GM21515 (cell line): ENCODE measurements at regions not wholly inside any gene's neighbourhood (a gene's known extent, or its start where the extent isn't known, plus 50 kb on each side); places are given as distances from the start of the nearest gene placed in this dataset.

Experiments used
- ATAC-seq: cut with Tn5 transposase; IDR thresholded peaks from one replicate; pipeline ENCODE4 v1.9.1; 2021; ENCODE audit not compliant: unreplicated experiment

DNA sequence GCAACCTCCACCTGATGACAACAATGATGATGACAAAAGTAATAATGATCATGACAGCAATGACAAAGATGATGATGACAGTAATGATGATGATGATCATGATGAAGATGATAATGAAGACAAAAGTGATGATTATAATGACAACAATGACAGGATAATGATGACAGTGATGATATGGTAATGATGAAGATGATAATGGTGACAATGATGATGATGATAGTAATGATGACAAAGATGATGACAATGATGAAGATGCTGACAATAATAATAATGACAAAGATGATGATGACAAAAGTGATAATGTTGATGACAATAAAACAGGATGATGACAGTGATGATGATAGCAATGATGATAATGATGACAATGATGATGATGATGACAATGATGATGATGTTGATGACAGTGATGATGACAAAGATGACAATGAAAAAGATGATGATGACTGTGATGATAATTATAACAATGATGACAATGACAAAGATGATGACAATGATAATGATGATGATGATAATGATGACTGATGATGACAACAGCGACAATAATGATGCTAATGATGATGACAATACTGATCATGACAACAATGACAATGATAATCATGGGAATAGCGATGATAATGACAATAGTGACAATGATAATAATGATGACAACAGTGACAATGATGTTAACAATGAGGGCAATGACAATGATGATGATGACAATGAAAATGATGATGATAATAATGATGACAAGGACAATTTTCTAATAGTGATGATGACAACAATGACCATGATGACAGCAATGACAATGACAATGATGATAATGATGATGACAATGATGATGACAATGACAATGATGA is 1106.5 kb upstream of the AUTS2 start:
- ATAC-seq, result no peak

DNA sequence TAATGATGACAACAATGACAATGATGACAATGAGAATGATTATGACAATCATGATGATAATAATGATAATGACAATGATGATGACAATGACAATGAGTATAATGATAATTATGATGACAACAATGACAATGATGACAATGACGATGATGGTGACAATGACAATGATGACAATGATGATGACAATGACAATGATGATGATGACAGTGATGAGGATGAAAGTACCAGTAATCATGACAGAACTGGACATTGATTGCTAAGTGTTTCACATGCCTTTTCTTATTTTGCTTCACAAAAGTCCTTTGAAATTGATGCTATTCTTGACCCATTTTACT is 1106.0 kb upstream of the AUTS2 start:
- no peak for ATAC-seq

DNA sequence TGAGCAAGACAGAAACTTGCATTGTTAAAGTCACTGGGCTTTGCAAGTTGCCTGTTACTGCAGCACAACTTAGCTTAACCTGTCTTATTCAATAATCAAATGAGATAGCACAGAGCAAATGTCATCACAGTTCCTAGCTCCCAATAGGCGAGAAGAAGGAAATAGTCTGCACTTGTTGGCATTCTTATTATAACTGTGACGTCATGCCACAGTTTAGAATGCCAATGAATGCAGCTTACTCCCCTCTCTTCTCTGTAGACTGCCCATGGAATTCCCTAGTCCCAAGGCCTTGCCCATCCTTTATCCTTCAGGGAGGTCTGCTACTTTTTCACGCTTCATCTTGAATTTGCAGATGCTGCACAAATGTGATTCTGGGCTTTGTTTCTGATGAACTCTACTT is 1094.9 kb upstream of the AUTS2 start:
- ATAC-seq, result no peak

DNA sequence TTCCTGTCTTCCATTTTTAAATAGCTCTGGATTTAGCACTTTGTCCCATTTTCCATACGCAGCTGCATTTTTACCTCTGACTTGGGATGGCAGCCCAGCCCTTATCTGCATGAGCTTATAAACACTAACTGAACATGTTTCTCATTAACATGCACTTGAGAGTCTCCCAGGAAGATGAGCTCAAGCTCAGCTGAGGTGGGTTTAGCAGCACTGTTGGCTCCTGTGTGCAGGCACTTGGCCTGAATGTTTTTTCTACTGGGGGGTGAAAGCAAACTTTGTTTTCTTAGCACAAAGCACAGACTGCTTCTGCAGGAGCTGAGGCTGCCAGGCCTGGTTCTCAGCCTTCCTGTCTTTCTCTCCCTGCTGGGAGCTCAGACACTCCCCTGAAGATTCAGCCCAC is 1093.6 kb upstream of the AUTS2 start:
- ATAC-seq, result no peak

DNA sequence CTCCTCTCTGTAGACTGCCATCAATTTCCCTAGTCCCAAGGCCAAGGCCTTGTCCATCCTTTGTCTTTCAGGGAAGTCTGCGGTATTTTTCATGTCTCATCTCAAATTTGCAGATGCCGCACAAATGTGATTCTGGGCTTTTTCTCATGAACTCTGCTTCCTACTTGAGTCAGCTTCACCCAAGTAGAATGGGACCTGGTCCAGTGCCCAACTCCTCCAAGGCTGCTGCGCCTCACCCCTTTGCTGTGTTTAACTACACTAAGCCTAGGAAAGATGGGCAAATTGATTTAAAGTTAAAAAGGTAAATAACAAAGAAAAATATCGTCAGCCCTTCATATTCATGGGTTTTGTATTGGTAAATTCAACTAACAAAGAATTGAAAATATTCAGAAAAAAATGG is 1092.6 kb upstream of the AUTS2 start:
- no peak for ATAC-seq

DNA sequence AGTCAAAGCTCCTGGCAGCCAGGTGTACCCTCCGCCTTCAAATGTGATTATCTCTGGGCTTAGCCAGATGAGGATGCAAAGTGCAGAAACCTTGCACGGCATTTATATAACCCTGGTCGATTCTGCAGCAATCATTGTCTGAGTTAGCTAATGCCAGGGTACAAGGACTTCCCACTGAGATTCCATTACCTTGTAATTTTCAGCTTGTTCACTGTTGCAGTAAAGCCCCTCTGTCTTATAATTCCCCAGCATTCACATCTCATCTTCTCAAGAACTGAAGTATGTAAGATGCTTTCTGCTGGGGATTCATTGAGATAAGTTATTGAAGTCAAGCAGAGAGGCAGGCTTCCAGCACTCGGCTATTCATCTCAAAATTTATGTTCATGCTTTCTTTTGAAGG is 1090.6 kb upstream of the AUTS2 start:
- no peak for ATAC-seq

DNA sequence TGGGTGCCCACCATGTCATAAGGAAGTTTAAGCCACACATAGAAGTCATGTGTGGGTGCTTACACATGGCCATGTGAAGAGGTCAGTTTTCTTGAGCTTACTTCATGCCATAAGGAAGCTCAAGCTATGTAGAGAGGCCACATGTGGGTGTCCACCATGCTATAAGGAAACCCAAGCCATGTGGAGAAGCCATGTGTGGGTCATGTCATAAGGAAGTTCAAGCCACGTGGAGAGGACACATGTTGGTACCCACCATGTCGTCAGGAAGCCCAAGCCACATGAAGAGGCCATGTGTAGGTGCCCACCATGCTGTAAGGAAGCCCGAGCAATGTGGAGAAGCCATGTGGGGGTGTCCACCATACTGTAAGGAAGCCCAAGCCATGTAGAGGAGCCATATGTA is 1089.2 kb upstream of the AUTS2 start:
- ATAC-seq, result no peak

DNA sequence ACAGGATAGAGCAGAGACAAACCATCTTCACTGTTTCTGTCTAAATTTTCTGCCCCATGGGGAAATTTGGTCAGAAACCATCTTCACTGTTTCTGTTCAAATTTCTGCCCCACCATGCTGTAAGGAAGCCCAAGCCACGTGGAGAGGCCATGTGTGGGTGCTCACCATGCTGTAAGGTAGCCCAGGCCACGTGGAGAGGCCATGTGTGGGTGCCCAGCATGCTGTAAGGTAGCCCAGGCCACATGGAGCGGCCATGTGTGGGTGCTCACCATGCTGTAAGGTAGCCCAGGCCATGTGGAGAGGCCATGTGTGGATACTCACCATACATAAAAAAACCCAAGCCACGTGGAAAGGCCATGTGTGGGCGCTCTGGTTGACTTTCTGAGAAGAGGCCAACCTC is 1088.7 kb upstream of the AUTS2 start:
- no peak for ATAC-seq

DNA sequence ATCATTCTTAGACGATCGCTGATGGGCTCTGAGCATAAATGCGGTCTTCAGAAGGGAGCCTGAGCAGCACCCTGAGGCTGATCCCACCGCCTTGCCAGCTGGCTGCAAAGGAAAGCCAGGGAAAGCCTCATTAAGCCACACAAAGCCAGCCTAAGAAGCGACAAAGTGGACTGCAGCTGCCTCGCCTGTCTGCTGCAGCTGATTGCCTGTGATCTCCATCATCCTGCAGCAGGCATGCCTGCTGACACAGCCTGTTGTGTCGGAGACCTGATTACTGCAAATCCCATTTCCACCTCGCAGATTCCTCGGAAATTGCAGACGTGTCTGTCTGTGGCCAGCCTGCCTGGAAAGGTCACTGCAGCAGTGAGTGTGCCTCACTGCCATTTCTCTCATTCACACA is 1087.0 kb upstream of the AUTS2 start:
- ATAC-seq, result no peak

DNA sequence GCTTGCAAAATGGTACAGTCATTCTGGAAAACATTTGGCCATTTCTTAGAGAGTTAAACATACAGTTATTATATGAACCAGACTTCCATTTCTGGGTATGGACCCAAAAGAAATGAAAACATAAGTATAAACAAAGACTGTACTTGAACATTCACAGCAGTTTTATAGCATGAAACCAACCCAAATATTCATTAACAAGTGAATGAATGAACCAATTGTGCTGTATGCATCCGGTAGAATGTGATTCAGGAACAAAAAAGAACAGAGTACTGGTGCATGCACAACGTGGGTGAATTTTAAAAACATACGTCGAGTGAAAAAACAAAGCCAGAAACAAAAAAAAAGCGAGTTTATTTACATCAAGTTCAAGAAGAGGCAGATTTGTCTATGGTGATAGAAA is 1085.8 kb upstream of the AUTS2 start:
- ATAC-seq, result no peak

DNA sequence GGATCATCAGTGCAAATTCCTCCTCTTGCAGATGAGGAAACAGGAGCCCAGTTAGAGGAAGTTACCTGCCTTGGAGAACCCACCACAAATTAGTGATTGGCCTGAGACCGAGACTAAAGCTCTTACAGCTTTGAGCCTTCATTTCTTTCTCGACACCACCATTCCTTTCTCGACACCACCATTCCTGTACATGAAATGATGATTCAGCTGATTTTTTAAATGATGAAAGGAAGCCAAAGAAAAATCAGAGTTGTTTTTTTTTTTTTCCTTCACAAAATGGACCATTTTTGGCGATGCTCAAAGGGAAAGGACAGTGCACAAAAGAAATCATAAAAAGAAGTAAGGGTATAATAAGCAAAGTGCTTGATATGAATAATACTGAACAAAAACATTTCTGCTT is 1080.2 kb upstream of the AUTS2 start:
- no peak for ATAC-seq

DNA sequence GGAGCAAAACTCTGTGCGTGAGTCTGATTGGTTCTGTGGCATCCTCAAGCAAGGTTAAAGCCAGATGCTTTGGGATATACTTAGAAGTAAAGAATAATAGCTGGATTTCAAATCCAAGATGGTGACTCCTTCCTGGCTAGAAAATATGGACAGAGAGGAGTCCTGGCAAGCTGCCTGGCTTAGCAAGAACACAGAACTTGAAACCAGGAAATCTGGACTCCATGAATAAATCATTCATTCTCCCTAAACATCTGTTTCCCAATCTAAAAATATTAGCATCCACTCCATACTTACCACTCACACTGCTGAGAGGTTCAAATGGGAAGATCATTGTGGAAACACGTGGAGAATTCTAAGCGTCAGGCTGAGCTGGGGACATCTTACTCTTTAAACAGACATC is 1074.1 kb upstream of the AUTS2 start:
- ATAC-seq, result no peak

DNA sequence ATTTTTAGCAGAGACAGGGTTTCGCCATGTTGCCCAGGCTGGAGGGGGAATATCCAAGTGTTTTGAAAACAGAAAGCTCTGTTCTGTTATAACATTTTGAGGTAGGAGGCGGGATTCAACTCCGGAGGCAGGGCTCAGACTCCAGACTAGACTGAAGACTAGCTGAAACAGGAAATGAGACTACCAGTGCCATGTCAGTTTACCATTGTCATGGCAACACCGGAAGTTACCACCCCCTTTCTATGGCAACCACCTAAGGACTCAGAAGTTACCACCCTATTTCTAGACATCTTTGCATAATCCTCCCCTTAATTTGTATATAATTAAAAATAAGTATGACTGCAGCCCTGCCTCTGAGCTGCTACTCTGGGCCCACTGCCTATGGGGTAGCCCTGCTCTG is 1069.1 kb upstream of the AUTS2 start:
- ATAC-seq, result no peak

DNA sequence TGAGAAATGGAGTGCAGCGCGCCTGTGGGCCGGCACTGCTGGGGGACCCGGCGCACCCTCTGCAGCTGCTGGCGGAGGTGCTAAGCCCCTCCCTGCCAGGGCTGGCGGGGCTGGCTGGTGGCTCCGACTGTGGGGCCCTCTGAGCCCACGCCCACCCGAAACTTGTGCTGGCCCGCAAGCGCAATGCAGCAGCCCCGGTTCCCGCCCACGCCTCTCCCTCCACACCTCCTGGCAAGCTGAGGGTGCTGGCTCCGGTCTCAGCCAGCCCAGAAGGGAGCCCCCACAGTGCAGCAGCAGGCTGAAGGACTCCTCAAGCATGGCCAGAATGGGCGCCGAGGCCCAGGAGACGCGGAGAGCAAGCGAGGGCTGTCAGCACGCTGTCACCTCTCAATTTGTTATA is 1063.0 kb upstream of the AUTS2 start:
- ATAC-seq, result no peak

DNA sequence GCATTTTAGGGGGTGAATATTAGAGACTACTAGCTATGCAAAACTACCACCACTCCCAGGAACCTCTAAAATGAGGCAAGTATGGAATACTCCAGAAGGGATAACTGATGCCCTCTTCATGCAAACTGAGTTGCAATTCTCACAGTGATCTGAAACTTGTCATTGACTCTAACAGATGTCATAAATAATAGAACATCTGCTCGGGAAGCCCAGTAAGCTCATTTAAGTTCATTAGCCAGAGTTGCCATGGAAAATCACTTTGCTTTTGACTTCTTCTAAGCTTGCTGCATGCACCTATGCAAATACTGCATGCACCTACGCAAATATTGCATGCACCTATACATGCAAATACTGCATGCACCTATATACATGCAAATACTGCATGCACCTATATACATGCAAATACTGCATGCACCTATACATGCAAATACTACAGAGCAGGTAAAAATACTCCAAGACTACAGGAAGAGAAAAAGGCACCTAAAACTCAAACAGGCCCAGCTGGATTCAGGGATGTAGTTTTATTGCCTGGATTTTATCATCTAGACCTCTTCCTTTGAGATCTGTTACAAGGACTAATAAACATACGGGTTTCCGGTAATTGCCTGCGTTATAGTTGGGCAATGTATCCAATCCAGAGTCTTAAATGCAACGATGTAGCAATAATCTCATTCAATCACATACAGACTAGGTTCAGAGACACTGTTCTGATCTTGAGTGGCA is 1061.1 kb upstream of the AUTS2 start:
- no peak for ATAC-seq

DNA sequence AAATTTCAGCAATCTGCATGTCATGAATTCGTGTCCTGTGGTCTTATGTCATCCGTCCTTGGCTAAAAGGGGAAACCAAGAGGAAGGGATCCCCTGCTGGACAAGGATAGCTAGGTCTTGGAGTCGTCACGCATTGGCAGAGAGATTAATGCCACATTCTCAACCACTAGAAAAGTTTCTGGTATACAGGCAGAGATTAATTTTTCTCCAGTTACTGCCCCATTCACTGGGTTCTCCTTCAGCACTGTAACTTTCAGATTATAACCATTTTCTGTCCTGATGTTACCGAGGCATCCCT is 1060.6 kb upstream of the AUTS2 start:
- ATAC-seq, result no peak

DNA sequence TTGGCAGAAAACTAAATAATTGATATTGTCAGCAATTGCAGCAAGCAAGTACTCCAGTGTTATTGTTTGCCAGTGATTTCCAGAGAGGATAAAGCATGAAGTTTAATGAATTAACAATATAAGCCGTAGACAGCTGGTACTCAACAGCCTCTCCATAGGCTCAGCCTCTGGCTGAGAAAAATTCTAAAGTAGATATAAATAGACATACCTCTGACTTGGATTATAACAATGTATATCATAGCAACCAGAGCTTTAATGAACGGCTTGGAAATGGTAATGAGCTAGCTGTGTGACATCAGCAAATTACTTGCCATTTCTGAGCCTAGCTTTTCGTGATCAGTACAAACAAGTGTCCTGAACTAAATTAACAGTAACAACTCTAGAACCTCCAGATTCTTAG is 1055.4 kb upstream of the AUTS2 start:
- ATAC-seq, result no peak

DNA sequence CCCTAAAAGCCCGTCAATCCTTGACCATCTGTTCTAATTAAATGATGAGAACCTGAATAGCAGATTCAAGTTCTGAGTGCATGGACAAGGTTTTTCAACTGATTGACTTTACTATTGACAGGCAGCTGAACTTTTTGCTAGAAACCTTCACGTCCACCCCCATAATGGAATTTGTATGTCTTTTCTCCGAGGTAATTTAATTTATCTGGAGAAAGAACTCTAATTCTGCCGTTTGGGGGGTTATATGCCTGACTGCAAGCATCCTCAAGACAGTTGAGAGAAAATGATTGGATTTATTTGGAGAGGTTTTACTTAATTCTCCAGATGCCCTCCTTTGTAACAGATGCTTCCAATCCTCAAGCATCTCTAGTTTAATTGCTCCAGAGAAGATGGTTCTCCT is 1053.4 kb upstream of the AUTS2 start:
- no peak for ATAC-seq

DNA sequence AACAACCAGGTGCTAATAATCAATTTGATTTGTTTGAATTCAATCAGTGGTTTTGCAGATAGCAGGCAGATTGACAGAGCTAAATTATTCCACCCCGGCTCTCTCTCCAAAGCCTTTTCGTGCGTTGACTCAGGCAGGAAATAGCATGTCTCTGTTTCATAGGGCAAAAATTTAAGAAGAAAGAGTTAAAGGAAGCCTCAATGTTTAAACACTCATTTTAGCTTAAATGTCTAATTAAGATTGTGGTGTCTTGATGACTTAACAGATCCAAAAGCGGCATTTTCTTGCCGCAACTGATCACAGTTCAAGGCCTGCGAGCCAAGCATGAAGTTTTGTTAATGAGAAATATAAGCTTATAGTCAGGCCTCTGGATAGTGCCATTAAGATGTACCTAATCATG is 1051.1 kb upstream of the AUTS2 start:
- no peak for ATAC-seq

DNA sequence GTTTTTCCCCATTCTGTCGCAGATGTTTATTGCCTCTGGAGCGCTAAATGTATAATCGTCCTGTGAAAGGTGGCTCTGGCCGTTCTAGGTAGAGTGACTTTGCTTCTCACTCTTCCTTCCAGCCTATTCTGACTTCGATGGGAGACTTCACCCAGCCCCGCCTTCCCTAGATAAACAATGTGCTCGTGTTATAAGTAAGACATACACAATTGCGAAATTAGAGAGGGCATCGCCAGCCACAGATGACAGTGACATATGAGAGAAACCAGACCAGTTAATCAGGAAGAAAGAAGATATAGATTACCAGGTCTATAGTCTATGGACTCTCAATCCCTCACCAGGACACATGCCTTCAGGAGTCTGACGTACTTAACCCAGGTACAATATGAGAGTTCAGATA is 1050.5 kb upstream of the AUTS2 start:
- no peak for ATAC-seq

DNA sequence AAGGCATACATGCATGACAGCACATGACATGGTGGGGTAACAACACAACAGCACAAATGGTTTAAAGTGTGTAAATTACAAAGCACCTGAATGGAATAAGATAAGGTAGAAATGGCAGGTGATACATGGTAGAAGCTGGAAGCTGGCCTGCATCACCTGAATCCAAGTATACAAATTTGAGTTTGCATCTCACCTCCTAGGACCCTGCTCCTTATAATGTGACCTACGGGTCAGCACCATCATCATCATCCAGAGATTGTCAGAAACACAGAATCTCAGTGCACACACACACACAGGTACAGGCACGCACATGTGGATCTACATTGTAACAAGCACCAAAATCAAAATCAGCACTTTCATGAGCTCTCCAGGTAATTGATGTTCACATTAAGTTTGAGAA is 1048.2 kb upstream of the AUTS2 start:
- no peak for ATAC-seq

DNA sequence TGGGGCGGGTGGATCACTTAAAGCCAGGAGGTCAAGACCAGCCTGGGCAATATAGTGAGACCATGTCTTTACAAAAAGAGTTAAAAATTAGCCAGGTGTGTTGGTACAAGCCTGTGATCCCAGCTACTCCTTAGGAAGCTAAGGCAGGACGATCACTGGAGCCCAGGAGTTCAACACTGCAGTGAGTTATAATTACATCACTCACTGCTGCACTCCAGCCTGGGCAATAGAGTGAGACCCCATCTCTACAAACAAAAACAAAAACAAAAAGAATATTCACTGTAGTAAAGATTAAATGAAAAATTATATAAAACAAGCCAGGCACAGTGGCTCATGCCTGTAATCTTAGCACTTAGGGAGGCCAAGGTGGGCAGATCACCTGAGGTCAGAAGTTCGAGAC is 1047.6 kb upstream of the AUTS2 start:
- no peak for ATAC-seq

DNA sequence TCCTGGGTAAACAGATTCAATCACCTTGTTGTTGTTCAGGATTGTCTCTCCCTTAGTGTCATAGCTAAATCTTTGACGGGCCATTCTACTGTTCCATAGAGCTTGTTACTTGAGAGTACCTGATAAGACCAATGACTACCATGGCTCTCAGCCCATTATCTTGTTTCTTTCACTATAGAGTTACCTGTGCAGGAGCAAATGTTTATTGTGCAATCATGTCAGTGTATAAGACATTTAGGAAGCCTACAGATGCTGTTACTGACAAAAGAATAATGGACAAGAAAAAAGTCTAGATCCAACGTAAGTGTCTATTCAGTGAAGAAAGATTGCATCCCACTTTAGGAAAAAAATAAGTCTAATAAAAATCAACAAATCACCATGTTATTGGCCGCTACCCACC is 1041.7 kb upstream of the AUTS2 start:
- ATAC-seq, result no peak
